VCaP (cell line): ENCODE measurements at regions not wholly inside any gene's neighbourhood (a gene's known extent, or its start where the extent isn't known, plus 50 kb on each side); places are given as distances from the start of the nearest gene placed in this dataset.

Experiments
- H3K27ac ChIP-seq: fragments of 450-650 bp; 2 replicates; pipeline ENCODE4 v1.5.1; 2017
- CTCF ChIP-seq: fragments of 450-650 bp; conservative IDR thresholded peaks from 2 replicates; pipeline ENCODE4 v1.5.1; 2017; ENCODE audit warnings: mild to moderate bottlenecking, moderate library complexity

- TF ChIP-seq CTCF, result no peak
- no peak overlapping the region for H3K27ac ChIP-seq
These were observed 386.6 kb upstream of the POM121L12 start for GRCh38 chr7:52648872-52649271.

GRCh38 chr7:52647046-52647445, 388.4 kb upstream of the POM121L12 start:
- no peak for TF ChIP-seq CTCF

GRCh38 chr7:52639981-52640380, 395.5 kb upstream of the POM121L12 start:
- H3K27ac ChIP-seq, result no peak overlapping the region
- TF ChIP-seq CTCF, result no peak

More at GRCh38 chr7:52647046-52647445, 388.4 kb upstream of the POM121L12 start:
- H3K27ac ChIP-seq, result no peak overlapping the region

GRCh38 chr7:52639126-52639525, 396.3 kb upstream of the POM121L12 start:
- no peak for TF ChIP-seq CTCF
- no peak overlapping the region for H3K27ac ChIP-seq

- H3K27ac ChIP-seq, result no peak overlapping the region
- no peak for TF ChIP-seq CTCF
These were observed 400.4 kb upstream of the POM121L12 start for GRCh38 chr7:52635021-52635420.

- no peak for TF ChIP-seq CTCF
- H3K27ac ChIP-seq, result no peak overlapping the region
These were observed 414.6 kb upstream of the POM121L12 start for GRCh38 chr7:52620849-52621248.

- H3K27ac ChIP-seq, result no peak overlapping the region
- TF ChIP-seq CTCF, result no peak
These were observed 418.9 kb upstream of the POM121L12 start for GRCh38 chr7:52616552-52616951.
